K562 (cell line): ENCODE measurements at regions not wholly inside any gene's neighbourhood (a gene's known extent, or its start where the extent isn't known, plus 50 kb on each side); places are given as distances from the start of the nearest gene placed in this dataset.

Experiments
- ATAC-seq: fragments of 200-7000 bp; cut with Tn5 transposase; 3 replicates; pipeline ENCODE4 v1.9.1; 2020; ENCODE audit warnings: moderate library complexity
- BruUV-seq: library from RNA; stranded (reverse); fragments of 400-500 nt; replicated peaks from 2 replicates; lab custom pipeline; 2021; lab: Mats Ljungman, UMichigan
- CTCF ChIA-PET: fragments of 300-600 bp; formaldehyde crosslinking; extraction: SDS; loops from one replicate; lab custom pipeline; 2021; ENCODE audit warnings: low intra/inter-chr PET ratio; lab: Yijun Ruan, JAX
- POLR2A ChIA-PET: fragments of 300-600, 350-650 bp; sonication (Branson Sonifier 250); formaldehyde crosslinking; extraction: SDS; loops from one replicate; lab custom pipeline; 2021; ENCODE audit warnings: antibody characterized with exemption, inconsistent platforms; lab: Yijun Ruan, JAX
- DNase-seq, 4 experiments: peaks; one replicate each; pipeline versions ENCODE4 v3.0.0 to v3.0.0-alpha.2; 2011 to 2018; ENCODE audit warnings: low spot score in 3 of 4, mixed read lengths in 3 of 4; ENCODE audit errors: extremely low read depth in 1 of 4
- FAIRE-seq: peaks from 2 replicates; lab custom pipeline; 2011; peaks lifted over from hg19 to GRCh38; lab: Jason Lieb, UNC
- H2AFZ ChIP-seq: 2 replicates; pipeline ENCODE4 v1.6.0; 2011; ENCODE audit warnings: low read depth, low read length, control low read depth, inconsistent platforms
- H3K27ac ChIP-seq: fragments of 200-600 bp; 3 replicates; pipeline ENCODE4 v1.8.0; 2011; ENCODE audit warnings: low read depth, mild to moderate bottlenecking, control low read depth, inconsistent platforms, low read length, moderate library complexity, mixed read lengths; ENCODE audit errors: extremely low read depth
- H3K27me3 ChIP-seq, 2 experiments: fragments of 300-600 bp in 1 of 2; 2 replicates in 1 of 2; 3 replicates in 1 of 2; pipeline versions ENCODE4 v1.6.0 to v1.8.0; 2011; ENCODE audit warnings: inconsistent platforms in 2 of 2, low read length in 2 of 2, mild to moderate bottlenecking in 1 of 2, mixed read lengths in 1 of 2, moderate library complexity in 1 of 2; ENCODE audit not compliant: control insufficient read depth in 2 of 2, insufficient read depth in 2 of 2
- H3K36me3 ChIP-seq: fragments of 300-600 bp; 3 replicates; pipeline ENCODE4 v1.8.0; 2011; ENCODE audit warnings: mild to moderate bottlenecking, low read length, inconsistent platforms; ENCODE audit not compliant: control insufficient read depth, insufficient read depth
- H3K4me1 ChIP-seq, 2 experiments: fragments of 200-600 bp in 1 of 2; replicated peaks in 1 of 2; 2 replicates in 1 of 2; 3 replicates in 1 of 2; pipeline versions ENCODE4 v1.5.1 to v1.8.0; 2011; ENCODE audit warnings: inconsistent platforms in 2 of 2, low read length in 2 of 2, mild to moderate bottlenecking in 1 of 2, mixed read lengths in 1 of 2, moderate library complexity in 1 of 2; ENCODE audit not compliant: control insufficient read depth in 2 of 2, insufficient read depth in 2 of 2
- H3K4me2 ChIP-seq: 2 replicates; pipeline ENCODE4 v1.6.1; 2011; ENCODE audit warnings: low read length, control low read depth, inconsistent platforms, mixed read lengths; ENCODE audit not compliant: insufficient read depth
- H3K4me3 ChIP-seq: fragments of 200-600 bp; sonication (generic), shearing (Covaris generic); 2 replicates; pipeline ENCODE4 v1.5.1; 2016; ENCODE audit warnings: control low read depth, inconsistent platforms
- H3K79me2 ChIP-seq: fragments of 200-600 bp; 3 replicates; pipeline ENCODE4 v1.8.0; 2011; ENCODE audit warnings: low read length, inconsistent platforms; ENCODE audit not compliant: control insufficient read depth, insufficient read depth
- H3K9ac ChIP-seq, 2 experiments: 2 replicates each; pipeline versions ENCODE4 v1.6.0 to v1.6.1; 2011; ENCODE audit warnings: low read depth in 2 of 2, low read length in 2 of 2, control low read depth in 1 of 2, inconsistent platforms in 1 of 2, mild to moderate bottlenecking in 1 of 2, mixed read lengths in 1 of 2; ENCODE audit not compliant: insufficient read depth in 1 of 2
- H3K9me1 ChIP-seq: one replicate; pipeline ENCODE4 v1.6.0; 2011; ENCODE audit warnings: inconsistent platforms, mild to moderate bottlenecking, low read length, moderate library complexity; ENCODE audit not compliant: control insufficient read depth, insufficient read depth
- H3K9me3 ChIP-seq: replicated peaks from 2 replicates; pipeline ENCODE4 v1.5.1; 2011; ENCODE audit warnings: low read depth, low read length, inconsistent platforms; ENCODE audit not compliant: control insufficient read depth, insufficient read depth
- H4K20me1 ChIP-seq: replicated peaks from 2 replicates; pipeline ENCODE4 v1.6.1; 2011; ENCODE audit warnings: low read length, inconsistent platforms, mixed read lengths; ENCODE audit not compliant: control insufficient read depth, insufficient read depth
- ARID3B ChIP-seq: fragments of 250-450 bp; sonication (Bioruptor Pico); IDR thresholded peaks from 2 replicates; pipeline ENCODE4 v1.4.0; 2020; ENCODE audit warnings: borderline replicate concordance
- ARID4B ChIP-seq: sonication (generic); formaldehyde crosslinking; IDR thresholded peaks from 2 replicates; pipeline ENCODE4 v1.8.0; 2022; ENCODE audit warnings: mild to moderate bottlenecking, missing genetic modification reagents
- DDX20 ChIP-seq: fragments of 450-650 bp; IDR thresholded peaks from 2 replicates; pipeline ENCODE4 v1.6.1; 2016; ENCODE audit warnings: missing genetic modification characterization, low read depth, mild to moderate bottlenecking, missing compliant biosample characterization, moderate library complexity
- ESRRA ChIP-seq: fragments of 450-650 bp; IDR thresholded peaks from 2 replicates; pipeline ENCODE4 v1.6.1; 2014; ENCODE audit warnings: low read depth, mild to moderate bottlenecking, moderate library complexity, borderline replicate concordance
- FOXK1 ChIP-seq: sonication (generic); formaldehyde crosslinking; IDR thresholded peaks from 2 replicates; pipeline ENCODE4 v1.8.0; 2022; ENCODE audit warnings: missing genetic modification reagents, mild to moderate bottlenecking, borderline replicate concordance
- KLF1 ChIP-seq: fragments of 450-650 bp; IDR thresholded peaks from 2 replicates; pipeline ENCODE4 v1.6.1; 2016; ENCODE audit warnings: missing genetic modification characterization, missing compliant biosample characterization
- KLF16 ChIP-seq: IDR thresholded peaks from 2 replicates; pipeline ENCODE4 v1.6.1; 2016; ENCODE audit warnings: antibody characterized with exemption
- MED1 ChIP-seq: sonication (generic); formaldehyde crosslinking; IDR thresholded peaks from 2 replicates; pipeline ENCODE4 v1.8.1; 2023; ENCODE audit warnings: missing genetic modification reagents, borderline replicate concordance
- NFXL1 ChIP-seq: fragments of 450-650 bp; formaldehyde crosslinking; IDR thresholded peaks from 2 replicates; pipeline ENCODE4 v1.4.0; 2021; ENCODE audit warnings: mild to moderate bottlenecking
- NRF1 ChIP-seq, 2 experiments: fragments of 450-650 bp; IDR thresholded peaks in 1 of 2; conservative IDR thresholded peaks in 1 of 2; 2 replicates each; pipeline ENCODE4 v1.6.1; 2014; ENCODE audit warnings: mild to moderate bottlenecking in 2 of 2
- SMC3 ChIP-seq: conservative IDR thresholded peaks from 2 replicates; pipeline ENCODE4 v1.6.1; 2011; ENCODE audit warnings: low read depth, low read length, improper control_type of control experiment; ENCODE audit not compliant: insufficient read depth
- WGBS: fragments of 100-300 bp; shearing (Covaris generic); methylation state at CpG from one replicate; pipeline ENCODE4 v1.1.6; 2016; ENCODE audit warnings: low coverage, mixed read lengths; ENCODE audit not compliant: insufficient coverage; ENCODE audit errors: missing lambda C conversion rate; 5-methylcytosine and 5-hydroxymethylcytosine counted together
- in situ Hi-C: fragments of 300-500 bp; cut with MboI; formaldehyde crosslinking; loops from 4 replicates; pipeline ENCODE4 v1.15.0; 2018; ENCODE audit warnings: inconsistent platforms, mixed read lengths
- intact Hi-C: fragments of 100-400 bp; cut with micrococcal nuclease; formaldehyde crosslinking; loops from 2 replicates; pipeline ENCODE4 v1.14.2; 2022

GRCh38 chr10:30687698-30688213, 58.2 kb upstream of the LYZL2 start (continued):
- TF ChIP-seq SMC3 (peak; percentile 46; the same call in 1 of the 2 replicates), NRF1 (conservative IDR thresholded peaks at IDR 0.05 in 1 of 2, IDR thresholded peaks at IDR 0.05 in 1 of 2) (no peak), KLF16 (peak; percentile 58; the same call in 1 of the 2 replicates)

- no peak overlapping the region for H3K4me3 ChIP-seq
- no peak for ATAC-seq
- no peak overlapping the region for H3K4me2 ChIP-seq
- TF ChIP-seq ARID4B (CRISPR knock-in tag) (no peak), KLF1 (tag) (no peak), MED1 (CRISPR knock-in tag) (no peak), NFXL1 (CRISPR knock-in tag) (no peak), ARID3B (CRISPR knock-in tag) (no peak), FOXK1 (CRISPR knock-in tag) (no peak), DDX20 (tag) (no peak), ESRRA (no peak)
- H3K36me3 ChIP-seq = no peaks in the 10 kb centered on the region
- peaks cover 0 to 6% of the 10 kb centered on the region in 2 experiments; a peak in 3 of 5 replicates for H3K4me1 ChIP-seq
- H3K9me1 ChIP-seq = no peaks in the 10 kb centered on the region
- no peaks in the 10 kb centered on the region for H3K79me2 ChIP-seq
- 0% methylated on average over 3 of the region's 3 CpGs for WGBS
- no peak overlapping the region for H2AFZ ChIP-seq
- intact Hi-C loops (no loop called here), in situ Hi-C loops (loop anchor here (5.0 kb wide), 1 partner anchor 1189 kb away; no protein-coding TSS in a partner anchor)
- H3K27ac ChIP-seq = no peak overlapping the region
- CTCF ChIA-PET = no interaction called here
- H3K27me3 ChIP-seq = peaks cover 13 to 37% of the 10 kb centered on the region in 2 experiments; a peak in 4 of 5 replicates
- DNase-seq = no peak
- no peak for FAIRE-seq
- H3K9me3 ChIP-seq = no peaks in the 10 kb centered on the region; the same call in 1 of the 2 replicates
- no peaks in the 10 kb centered on the region for H4K20me1 ChIP-seq
- POLR2A ChIA-PET = no interaction called here
- BruUV-seq = no TSS peak
- no peak overlapping the region for H3K9ac ChIP-seq
Measured at GRCh38 chr10:30686708-30687107, 57.2 kb upstream of the LYZL2 start.
